GM12872 (cell line): ENCODE measurements at regions not wholly inside any gene's neighbourhood (a gene's known extent, or its start where the extent isn't known, plus 50 kb on each side); places are given as distances from the start of the nearest gene placed in this dataset.

Experiments
- CTCF ChIP-seq: IDR thresholded peaks from 3 replicates; pipeline ENCODE4 v1.5.1; 2011; ENCODE audit warnings: low read depth, mild to moderate bottlenecking, low read length, moderate library complexity; ENCODE audit not compliant: insufficient read depth

- TF ChIP-seq CTCF = no peak
These were observed 299.9 kb downstream of the CCDC74A start for GRCh38 chr2:131827481-131828163.

GRCh38 chr2:131828164-131828561, 300.5 kb downstream of the CCDC74A start:
- TF ChIP-seq CTCF = no peak

- TF ChIP-seq CTCF = peak; percentile 36; the same call in 2 of the 3 replicates
These were observed 303.9 kb downstream of the CCDC74A start for GRCh38 chr2:131831450-131832208.

- TF ChIP-seq CTCF = no peak
These were observed 308.0 kb downstream of the CCDC74A start for GRCh38 chr2:131835621-131836091.
